ENCODE measurements at regions not wholly inside any gene's neighbourhood (a gene's known extent, or its start where the extent isn't known, plus 50 kb on each side); places are given as distances from the start of the nearest gene placed in this dataset.

GRCh38 chr5:84790406-84790805 is 405.7 kb upstream of the EDIL3 start:
- no TSS peak for BruUV-seq (replicated peaks)
- POLR2A ChIA-PET, result no interaction called here

DNA sequence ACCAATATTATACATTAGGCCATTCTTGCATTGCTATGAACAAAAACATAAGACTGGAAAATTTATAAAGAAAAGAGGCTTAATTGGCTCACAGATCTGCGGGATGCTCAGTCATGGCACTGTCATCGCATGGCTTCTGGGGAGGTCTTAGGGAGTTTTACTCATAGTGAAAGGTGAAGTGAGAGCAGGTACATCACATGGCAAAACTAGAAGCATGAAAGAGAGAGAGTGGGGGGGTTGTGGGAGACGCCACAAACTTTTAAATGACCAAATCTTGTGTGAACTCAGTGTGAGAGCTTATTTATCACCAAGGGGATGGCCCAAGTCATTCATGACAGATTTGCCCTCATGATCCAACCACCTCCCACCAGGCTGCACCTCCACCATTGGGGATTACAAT is 398.3 kb upstream of the EDIL3 start:
- no peak overlapping the region for H2AFZ ChIP-seq (ENCODE audit: low read depth, low read length, poor library complexity, severe bottlenecking)
- ChIA-PET RAD21 (ENCODE audit: low non-redundant PET in 1 of 2, low total read pairs in 2 of 2, uncharacterized antibody in 2 of 2, unreplicated experiment in 2 of 2) (no interaction called here), CTCF (no interaction called here)

More at GRCh38 chr5:84790406-84790805, 405.7 kb upstream of the EDIL3 start:
- no peak for TF ChIP-seq ZNF274 (IDR thresholded peaks at IDR 0.05; ENCODE audit: low read depth, low read length)
- no peak for TF ChIP-seq RAD21 (IDR thresholded peaks at IDR 0.05; ENCODE audit: low read depth)
- TF ChIP-seq EZH2 (IDR thresholded peaks at IDR 0.05), result no peak
- TF ChIP-seq, protein P1, sequence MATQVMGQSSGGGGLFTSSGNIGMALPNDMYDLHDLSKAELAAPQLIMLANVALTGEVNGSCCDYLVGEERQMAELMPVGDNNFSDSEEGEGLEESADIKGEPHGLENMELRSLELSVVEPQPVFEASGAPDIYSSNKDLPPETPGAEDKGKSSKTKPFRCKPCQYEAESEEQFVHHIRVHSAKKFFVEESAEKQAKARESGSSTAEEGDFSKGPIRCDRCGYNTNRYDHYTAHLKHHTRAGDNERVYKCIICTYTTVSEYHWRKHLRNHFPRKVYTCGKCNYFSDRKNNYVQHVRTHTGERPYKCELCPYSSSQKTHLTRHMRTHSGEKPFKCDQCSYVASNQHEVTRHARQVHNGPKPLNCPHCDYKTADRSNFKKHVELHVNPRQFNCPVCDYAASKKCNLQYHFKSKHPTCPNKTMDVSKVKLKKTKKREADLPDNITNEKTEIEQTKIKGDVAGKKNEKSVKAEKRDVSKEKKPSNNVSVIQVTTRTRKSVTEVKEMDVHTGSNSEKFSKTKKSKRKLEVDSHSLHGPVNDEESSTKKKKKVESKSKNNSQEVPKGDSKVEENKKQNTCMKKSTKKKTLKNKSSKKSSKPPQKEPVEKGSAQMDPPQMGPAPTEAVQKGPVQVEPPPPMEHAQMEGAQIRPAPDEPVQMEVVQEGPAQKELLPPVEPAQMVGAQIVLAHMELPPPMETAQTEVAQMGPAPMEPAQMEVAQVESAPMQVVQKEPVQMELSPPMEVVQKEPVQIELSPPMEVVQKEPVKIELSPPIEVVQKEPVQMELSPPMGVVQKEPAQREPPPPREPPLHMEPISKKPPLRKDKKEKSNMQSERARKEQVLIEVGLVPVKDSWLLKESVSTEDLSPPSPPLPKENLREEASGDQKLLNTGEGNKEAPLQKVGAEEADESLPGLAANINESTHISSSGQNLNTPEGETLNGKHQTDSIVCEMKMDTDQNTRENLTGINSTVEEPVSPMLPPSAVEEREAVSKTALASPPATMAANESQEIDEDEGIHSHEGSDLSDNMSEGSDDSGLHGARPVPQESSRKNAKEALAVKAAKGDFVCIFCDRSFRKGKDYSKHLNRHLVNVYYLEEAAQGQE (IDR thresholded peaks at IDR 0.05; ENCODE audit: low read depth), result no peak
- no peak for TF ChIP-seq SIN3A (IDR thresholded peaks at IDR 0.05; ENCODE audit: low read depth)
- no peak for TF ChIP-seq ELF1 (IDR thresholded peaks at IDR 0.05; ENCODE audit: borderline replicate concordance, low read depth)
- Histone ChIP-seq H3K4me2 (ENCODE audit: low read length) (no peak overlapping the region), H3K9me2 (ENCODE audit: insufficient read depth) (no peaks in the 10 kb centered on the region), H3K27ac (ENCODE audit: low read depth, low read length) (no peak overlapping the region), H3K4me1 (ENCODE audit: control insufficient read depth in 1 of 2, insufficient read depth in 2 of 2, low read length in 2 of 2) (no peaks in the 10 kb centered on the region), H3K36me3 (ENCODE audit: control insufficient read depth in 1 of 2, insufficient read depth in 2 of 2, low read length in 2 of 2) (no peaks in the 10 kb centered on the region), H3K9ac (ENCODE audit: low read length) (no peak overlapping the region), H4K20me1 (ENCODE audit: insufficient read depth) (no peaks in the 10 kb centered on the region), H2AFZ (ENCODE audit: low read depth, low read length, poor library complexity, severe bottlenecking) (no peak overlapping the region), H3K4me3 (replicated peaks in 1 of 2; ENCODE audit: low read depth in 1 of 2, low read length in 2 of 2) (no peak overlapping the region), H3K9me3 (ENCODE audit: control insufficient read depth in 1 of 2, insufficient read depth in 1 of 2, low read depth in 1 of 2, low read length in 2 of 2) (no peaks in the 10 kb centered on the region), H3K27me3 (ENCODE audit: insufficient read depth, low read length) (no peaks in the 10 kb centered on the region), H3K79me2 (ENCODE audit: insufficient read depth, low read length) (no peaks in the 10 kb centered on the region)
- RAD21 ChIA-PET (ENCODE audit: low non-redundant PET in 1 of 2, low total read pairs in 2 of 2, uncharacterized antibody in 2 of 2, unreplicated experiment in 2 of 2), result no interaction called here
- no peak for DNase-seq (ENCODE audit: low read depth, low spot score)
- ATAC-seq, result no peak
- intact Hi-C loops (cut with micrococcal nuclease), result no loop called here
- CTCF ChIA-PET, result no interaction called here

More for the DNA sequence above, 398.3 kb upstream of the EDIL3 start:
- DNase-seq (ENCODE audit: low read depth, low spot score) (no peak), ATAC-seq (no peak)
- POLR2A ChIA-PET, result interaction anchor here (0.6 kb wide), 1 partner anchor 94 kb away, joined by 4 read pairs; no protein-coding TSS in a partner anchor
- no peak overlapping the region for H3K4me2 ChIP-seq (ENCODE audit: low read length)
- H3K9me3 ChIP-seq (ENCODE audit: control insufficient read depth in 1 of 2, insufficient read depth in 1 of 2, low read depth in 1 of 2, low read length in 2 of 2), result no peaks in the 10 kb centered on the region
- no peak overlapping the region for H3K4me3 ChIP-seq (replicated peaks in 1 of 2; ENCODE audit: low read depth in 1 of 2, low read length in 2 of 2)
- no peaks in the 10 kb centered on the region for H3K27me3 ChIP-seq (ENCODE audit: insufficient read depth, low read length)
- H3K9ac ChIP-seq (ENCODE audit: low read length), result no peak overlapping the region
- no peaks in the 10 kb centered on the region for H3K4me1 ChIP-seq (ENCODE audit: control insufficient read depth in 1 of 2, insufficient read depth in 2 of 2, low read length in 2 of 2)
- no peaks in the 10 kb centered on the region for H3K9me2 ChIP-seq (ENCODE audit: insufficient read depth)
- no peaks in the 10 kb centered on the region for H3K36me3 ChIP-seq (ENCODE audit: control insufficient read depth in 1 of 2, insufficient read depth in 2 of 2, low read length in 2 of 2)
- H3K79me2 ChIP-seq (ENCODE audit: insufficient read depth, low read length), result no peaks in the 10 kb centered on the region
- H4K20me1 ChIP-seq (ENCODE audit: insufficient read depth), result no peaks in the 10 kb centered on the region
- intact Hi-C loops (cut with micrococcal nuclease), result no loop called here
- H3K27ac ChIP-seq (ENCODE audit: low read depth, low read length), result no peak overlapping the region
- TF ChIP-seq EGR1 (IDR thresholded peaks at IDR 0.05; ENCODE audit: low read depth) (no peak), JUND (IDR thresholded peaks at IDR 0.05) (no peak), TCF7L2 (IDR thresholded peaks at IDR 0.05; ENCODE audit: borderline replicate concordance, extremely low read depth, insufficient read depth, insufficient read length) (no peak), SP1 (IDR thresholded peaks at IDR 0.05; ENCODE audit: low read depth) (no peak), CEBPB (IDR thresholded peaks at IDR 0.05; ENCODE audit: low read depth) (no peak)
- TF ChIP-seq, protein P1 (IDR thresholded peaks at IDR 0.05; ENCODE audit: low read depth), result no peak
- no TSS peak for BruUV-seq (replicated peaks)

Measured in HCT116 (cell line).